ENCODE measurements at regions not wholly inside any gene's neighbourhood (a gene's known extent, or its start where the extent isn't known, plus 50 kb on each side); places are given as distances from the start of the nearest gene placed in this dataset.

DNA sequence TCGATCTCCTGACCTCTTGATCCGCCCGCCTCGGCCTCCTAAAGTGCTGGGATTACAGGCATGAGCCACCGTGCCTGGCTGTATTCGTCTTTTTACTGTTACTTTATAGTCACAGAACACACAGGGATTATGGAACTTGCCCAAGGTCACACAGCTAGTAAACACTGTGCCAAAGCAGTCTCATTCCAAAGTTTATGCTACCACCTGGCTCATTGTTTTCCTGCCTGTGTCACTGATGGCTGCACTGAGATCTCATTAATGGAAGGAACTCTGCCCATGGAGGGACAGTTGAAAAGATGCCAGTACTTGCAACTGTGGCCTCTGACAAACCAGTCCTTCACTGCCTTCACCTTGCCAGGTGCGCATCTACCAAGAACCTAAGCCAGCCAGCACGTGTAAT lies 517.7 kb downstream of the BCOR start:
- Histone ChIP-seq H3K36me3 (ENCODE audit: control insufficient read depth in 3 of 3, insufficient read depth in 3 of 3, low read length in 3 of 3) (no peaks in the 10 kb centered on the region), H3K4me3 (ENCODE audit: low read length in 3 of 3) (no peak overlapping the region), H3K27ac (ENCODE audit: low read depth, low read length) (no peak overlapping the region), H3K27me3 (ENCODE audit: control insufficient read depth in 3 of 3, insufficient read depth in 3 of 3, low read length in 3 of 3) (peaks cover 0 to 6% (median 3%) of the 10 kb centered on the region in 3 donors), H3K9me3 (ENCODE audit: control insufficient read depth in 3 of 3, low read length in 3 of 3) (peaks cover 0 to 4% (median 0%) of the 10 kb centered on the region in 3 donors), H3K9ac (ENCODE audit: low read depth in 1 of 3, low read length in 3 of 3) (no peak overlapping the region), H3K4me1 (ENCODE audit: control insufficient read depth in 3 of 3, insufficient read depth in 3 of 3, low read length in 3 of 3) (no peaks in the 10 kb centered on the region)

DNA sequence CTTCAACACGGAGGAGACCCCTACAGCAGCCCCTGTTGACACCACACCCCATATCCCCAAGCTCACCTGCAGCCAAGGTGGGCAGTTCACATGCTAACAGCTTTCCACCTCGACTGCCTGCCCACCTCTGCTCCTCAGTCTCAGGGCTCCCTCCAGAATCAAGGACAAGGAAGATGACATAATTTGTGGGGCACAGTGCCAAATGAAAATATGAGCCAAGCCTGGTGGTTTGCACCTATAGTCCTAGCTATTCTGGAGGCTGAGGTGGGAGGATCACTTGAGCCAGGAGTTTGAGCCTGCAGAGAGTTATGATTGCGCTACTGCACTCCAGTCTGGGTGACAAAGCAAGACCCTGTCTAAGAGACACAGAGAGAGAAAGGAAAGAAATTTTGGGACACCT lies 516.3 kb downstream of the BCOR start:
- no peak overlapping the region for H3K9ac ChIP-seq (ENCODE audit: low read depth in 1 of 3, low read length in 3 of 3)
- peaks cover 0 to 4% (median 0%) of the 10 kb centered on the region in 3 donors for H3K9me3 ChIP-seq (ENCODE audit: control insufficient read depth in 3 of 3, low read length in 3 of 3)
- H3K27me3 ChIP-seq (ENCODE audit: control insufficient read depth in 3 of 3, insufficient read depth in 3 of 3, low read length in 3 of 3) = peaks cover 0 to 6% (median 0%) of the 10 kb centered on the region in 3 donors
- no peaks in the 10 kb centered on the region for H3K4me1 ChIP-seq (ENCODE audit: control insufficient read depth in 3 of 3, insufficient read depth in 3 of 3, low read length in 3 of 3)
- H3K4me3 ChIP-seq (ENCODE audit: low read length in 3 of 3) = no peak overlapping the region
- no peaks in the 10 kb centered on the region for H3K36me3 ChIP-seq (ENCODE audit: control insufficient read depth in 3 of 3, insufficient read depth in 3 of 3, low read length in 3 of 3)
- H3K27ac ChIP-seq (ENCODE audit: low read depth, low read length) = no peak overlapping the region

DNA sequence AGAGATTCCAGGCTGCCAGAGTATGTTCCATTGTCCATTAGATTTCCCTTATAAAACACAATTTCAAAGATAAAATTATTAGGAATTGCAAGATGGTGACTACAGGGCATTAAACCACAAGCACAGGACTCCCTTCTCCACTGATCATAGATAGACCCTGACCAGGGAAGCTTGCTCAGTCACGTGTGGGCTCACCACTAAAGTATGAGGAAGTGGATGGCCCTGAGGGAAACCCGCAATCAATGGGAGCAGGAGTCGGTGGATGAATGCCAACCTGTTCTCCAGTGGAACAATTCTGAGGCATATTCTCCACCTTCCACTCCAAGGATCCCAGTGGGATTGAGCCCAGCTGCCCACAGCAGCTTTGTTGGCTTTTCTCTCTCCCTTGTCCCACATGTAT lies 515.7 kb downstream of the BCOR start:
- H3K27me3 ChIP-seq (ENCODE audit: control insufficient read depth in 3 of 3, insufficient read depth in 3 of 3, low read length in 3 of 3) = peaks cover 0 to 6% (median 0%) of the 10 kb centered on the region in 3 donors
- H3K9me3 ChIP-seq (ENCODE audit: control insufficient read depth in 3 of 3, low read length in 3 of 3) = peaks cover 0 to 4% (median 0%) of the 10 kb centered on the region in 3 donors
- H3K4me1 ChIP-seq (ENCODE audit: control insufficient read depth in 3 of 3, insufficient read depth in 3 of 3, low read length in 3 of 3) = no peaks in the 10 kb centered on the region
- no peak overlapping the region for H3K4me3 ChIP-seq (ENCODE audit: low read length in 3 of 3)
- H3K36me3 ChIP-seq (ENCODE audit: control insufficient read depth in 3 of 3, insufficient read depth in 3 of 3, low read length in 3 of 3) = no peaks in the 10 kb centered on the region
- H3K9ac ChIP-seq (ENCODE audit: low read depth in 1 of 3, low read length in 3 of 3) = no peak overlapping the region
- H3K27ac ChIP-seq (ENCODE audit: low read depth, low read length) = no peak overlapping the region

DNA sequence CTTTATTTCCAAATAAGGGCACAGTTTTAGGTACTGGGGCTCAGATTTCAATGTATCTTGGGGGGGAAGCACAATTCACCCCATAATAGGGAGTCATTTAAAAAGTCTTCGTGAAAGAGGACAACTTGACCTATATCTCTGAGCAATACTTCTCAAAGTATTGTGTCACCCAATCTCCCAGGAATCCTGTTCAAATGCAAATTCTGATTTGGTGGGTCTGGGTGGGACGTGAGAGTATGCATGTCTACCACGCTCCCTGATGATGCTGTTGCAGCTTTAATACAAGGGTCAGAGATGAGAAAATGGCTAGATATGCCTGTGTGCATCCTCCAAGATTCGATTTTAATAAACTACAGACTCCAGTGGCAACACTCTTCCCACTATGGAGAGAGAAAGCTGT lies 514.8 kb downstream of the BCOR start:
- H3K9me3 ChIP-seq (ENCODE audit: control insufficient read depth in 3 of 3, low read length in 3 of 3) = peaks cover 0 to 4% (median 0%) of the 10 kb centered on the region in 3 donors
- no peak overlapping the region for H3K4me3 ChIP-seq (ENCODE audit: low read length in 3 of 3)
- H3K36me3 ChIP-seq (ENCODE audit: control insufficient read depth in 3 of 3, insufficient read depth in 3 of 3, low read length in 3 of 3) = no peaks in the 10 kb centered on the region
- no peak overlapping the region for H3K27ac ChIP-seq (ENCODE audit: low read depth, low read length)
- H3K9ac ChIP-seq (ENCODE audit: low read depth in 1 of 3, low read length in 3 of 3) = no peak overlapping the region
- peaks cover 0 to 9% (median 0%) of the 10 kb centered on the region in 3 donors for H3K27me3 ChIP-seq (ENCODE audit: control insufficient read depth in 3 of 3, insufficient read depth in 3 of 3, low read length in 3 of 3)
- no peaks in the 10 kb centered on the region for H3K4me1 ChIP-seq (ENCODE audit: control insufficient read depth in 3 of 3, insufficient read depth in 3 of 3, low read length in 3 of 3)

DNA sequence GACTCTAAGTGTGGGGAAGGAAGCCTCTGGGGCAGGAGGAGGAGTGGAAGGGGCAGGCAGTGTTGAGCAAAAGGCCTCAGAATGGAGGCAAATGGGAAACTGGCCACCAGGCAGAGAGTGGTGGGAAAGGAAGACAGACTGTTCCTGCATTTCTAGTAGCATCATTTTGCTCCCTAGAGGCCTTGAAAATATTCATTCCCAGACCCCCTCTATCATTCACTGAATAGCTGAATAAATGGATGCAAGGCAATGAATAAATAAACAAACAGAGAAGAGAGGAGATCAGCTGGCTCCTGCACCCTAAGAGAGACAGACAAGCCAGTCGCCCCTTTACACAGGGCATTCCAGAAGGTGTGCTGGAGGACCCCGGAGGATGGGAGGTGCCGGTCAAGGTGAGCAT lies 511.9 kb downstream of the BCOR start:
- Histone ChIP-seq H3K9me3 (ENCODE audit: control insufficient read depth in 3 of 3, low read length in 3 of 3) (peaks cover 0 to 4% (median 0%) of the 10 kb centered on the region in 3 donors), H3K4me3 (ENCODE audit: low read length in 3 of 3) (no peak overlapping the region), H3K4me1 (ENCODE audit: control insufficient read depth in 3 of 3, insufficient read depth in 3 of 3, low read length in 3 of 3) (no peaks in the 10 kb centered on the region), H3K27me3 (ENCODE audit: control insufficient read depth in 3 of 3, insufficient read depth in 3 of 3, low read length in 3 of 3) (peaks cover 0 to 10% (median 0%) of the 10 kb centered on the region in 3 donors), H3K36me3 (ENCODE audit: control insufficient read depth in 3 of 3, insufficient read depth in 3 of 3, low read length in 3 of 3) (no peaks in the 10 kb centered on the region), H3K9ac (ENCODE audit: low read depth in 1 of 3, low read length in 3 of 3) (no peak overlapping the region), H3K27ac (ENCODE audit: low read depth, low read length) (no peak overlapping the region)

DNA sequence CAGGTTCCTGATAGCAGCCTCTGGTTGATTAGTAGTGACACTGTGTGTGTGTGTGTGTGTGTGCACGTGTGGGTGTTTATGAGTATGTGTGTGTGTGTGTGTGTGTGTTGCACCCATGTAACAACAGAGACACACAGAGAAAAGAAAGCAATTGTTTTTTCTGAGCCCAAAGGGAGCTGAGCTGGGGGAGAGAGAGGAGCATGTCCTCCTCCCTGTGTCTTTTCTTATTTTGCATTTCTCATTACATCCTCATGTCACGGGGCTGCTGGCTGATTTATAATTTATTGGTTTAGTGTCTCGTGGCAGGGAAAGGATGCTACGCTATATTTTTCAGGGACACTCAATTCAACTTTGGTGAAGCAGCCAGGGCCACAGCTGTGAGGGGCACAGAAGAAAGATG lies 511.4 kb downstream of the BCOR start:
- Histone ChIP-seq H3K36me3 (ENCODE audit: control insufficient read depth in 3 of 3, insufficient read depth in 3 of 3, low read length in 3 of 3) (no peaks in the 10 kb centered on the region), H3K27me3 (ENCODE audit: control insufficient read depth in 3 of 3, insufficient read depth in 3 of 3, low read length in 3 of 3) (peaks cover 0 to 8% (median 0%) of the 10 kb centered on the region in 3 donors), H3K4me1 (ENCODE audit: control insufficient read depth in 3 of 3, insufficient read depth in 3 of 3, low read length in 3 of 3) (no peaks in the 10 kb centered on the region), H3K9me3 (ENCODE audit: control insufficient read depth in 3 of 3, low read length in 3 of 3) (peaks cover 0 to 4% (median 0%) of the 10 kb centered on the region in 3 donors), H3K27ac (ENCODE audit: low read depth, low read length) (no peak overlapping the region), H3K4me3 (ENCODE audit: low read length in 3 of 3) (no peak overlapping the region), H3K9ac (ENCODE audit: low read depth in 1 of 3, low read length in 3 of 3) (no peak overlapping the region)

DNA sequence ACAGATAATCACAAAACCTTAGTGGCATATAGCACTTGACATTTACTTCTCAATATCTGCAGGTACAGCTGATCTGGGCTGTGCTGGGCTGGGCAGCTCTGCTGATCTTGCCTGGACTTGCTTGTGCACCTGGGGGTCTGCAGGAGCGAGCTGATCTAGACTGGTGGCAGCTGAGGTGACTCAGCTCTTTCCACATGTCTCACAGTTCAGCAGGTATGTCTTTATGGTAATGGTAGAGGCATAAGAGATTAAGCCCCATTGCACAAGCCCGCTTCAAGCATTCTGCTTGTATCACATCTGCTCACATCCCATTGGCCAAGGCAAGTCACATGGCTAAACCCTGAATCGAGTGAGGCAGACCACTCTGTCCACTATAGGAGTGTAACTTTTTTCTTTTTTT lies 506.7 kb downstream of the BCOR start:
- H3K4me1 ChIP-seq (ENCODE audit: control insufficient read depth in 3 of 3, insufficient read depth in 3 of 3, low read length in 3 of 3) = peaks cover 0 to 2% (median 0%) of the 10 kb centered on the region in 3 donors

DNA sequence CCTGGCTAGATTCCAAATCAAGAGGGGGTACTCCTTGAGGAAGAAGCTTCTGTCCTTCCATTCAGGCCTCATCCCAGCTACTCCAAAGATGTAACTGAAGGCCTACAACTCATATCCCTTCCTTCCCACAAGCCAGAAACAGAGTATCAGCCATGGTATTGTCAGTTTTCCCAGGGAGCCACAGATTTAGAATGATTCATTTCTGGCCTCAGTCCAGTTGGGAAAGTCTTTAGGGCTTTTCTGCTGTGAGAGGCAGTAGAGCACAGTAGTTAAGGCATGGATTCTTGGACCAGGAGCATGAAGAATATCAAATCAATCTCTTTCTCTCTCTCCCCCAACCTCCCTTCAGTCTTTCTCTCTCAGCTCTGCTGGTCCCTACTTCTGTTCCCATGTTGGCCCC lies 505.0 kb downstream of the BCOR start:
- H3K4me3 ChIP-seq (ENCODE audit: low read length in 3 of 3) = no peak overlapping the region
- H3K4me1 ChIP-seq (ENCODE audit: control insufficient read depth in 3 of 3, insufficient read depth in 3 of 3, low read length in 3 of 3) = peaks cover 0 to 2% (median 0%) of the 10 kb centered on the region in 3 donors
- no peak overlapping the region for H3K9ac ChIP-seq (ENCODE audit: low read depth in 1 of 3, low read length in 3 of 3)
- no peaks in the 10 kb centered on the region for H3K9me3 ChIP-seq (ENCODE audit: control insufficient read depth in 3 of 3, low read length in 3 of 3)
- peaks cover 0 to 3% (median 0%) of the 10 kb centered on the region in 3 donors for H3K27me3 ChIP-seq (ENCODE audit: control insufficient read depth in 3 of 3, insufficient read depth in 3 of 3, low read length in 3 of 3)
- no peaks in the 10 kb centered on the region for H3K36me3 ChIP-seq (ENCODE audit: control insufficient read depth in 3 of 3, insufficient read depth in 3 of 3, low read length in 3 of 3)
- no peak overlapping the region for H3K27ac ChIP-seq (ENCODE audit: low read depth, low read length)

More for the DNA sequence above, 506.7 kb downstream of the BCOR start:
- H3K4me3 ChIP-seq (ENCODE audit: low read length in 3 of 3) = no peak overlapping the region
- no peaks in the 10 kb centered on the region for H3K36me3 ChIP-seq (ENCODE audit: control insufficient read depth in 3 of 3, insufficient read depth in 3 of 3, low read length in 3 of 3)
- no peak overlapping the region for H3K27ac ChIP-seq (ENCODE audit: low read depth, low read length)
- no peaks in the 10 kb centered on the region for H3K9me3 ChIP-seq (ENCODE audit: control insufficient read depth in 3 of 3, low read length in 3 of 3)
- no peak overlapping the region for H3K9ac ChIP-seq (ENCODE audit: low read depth in 1 of 3, low read length in 3 of 3)
- peaks cover 0 to 5% (median 0%) of the 10 kb centered on the region in 3 donors for H3K27me3 ChIP-seq (ENCODE audit: control insufficient read depth in 3 of 3, insufficient read depth in 3 of 3, low read length in 3 of 3)

DNA sequence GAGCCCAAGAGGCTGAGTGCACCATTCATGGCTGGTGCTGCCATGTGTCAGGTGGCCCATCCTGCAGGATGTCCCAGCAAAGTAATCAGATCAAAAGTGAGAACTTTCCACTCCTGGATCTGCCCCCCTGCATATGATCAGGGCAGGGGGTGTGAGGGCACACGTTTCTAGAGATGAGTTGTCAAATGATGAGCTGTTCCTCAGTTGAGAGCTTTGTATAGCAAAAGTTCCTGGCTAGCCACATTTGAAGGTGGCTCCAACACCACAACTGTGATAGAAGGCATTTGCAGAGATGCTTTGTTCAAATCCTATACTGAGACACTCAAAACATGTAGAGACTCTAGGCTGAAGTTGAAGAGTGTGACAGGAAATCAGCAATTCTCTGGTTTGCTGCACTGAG lies 501.8 kb downstream of the BCOR start:
- H3K9me3 ChIP-seq (ENCODE audit: control insufficient read depth in 3 of 3, low read length in 3 of 3) = no peaks in the 10 kb centered on the region
- H3K4me3 ChIP-seq (ENCODE audit: low read length in 3 of 3) = no peak overlapping the region
- no peak overlapping the region for H3K9ac ChIP-seq (ENCODE audit: low read depth in 1 of 3, low read length in 3 of 3)
- no peaks in the 10 kb centered on the region for H3K36me3 ChIP-seq (ENCODE audit: control insufficient read depth in 3 of 3, insufficient read depth in 3 of 3, low read length in 3 of 3)
- H3K4me1 ChIP-seq (ENCODE audit: control insufficient read depth in 3 of 3, insufficient read depth in 3 of 3, low read length in 3 of 3) = peaks cover 2 to 3% (median 2%) of the 10 kb centered on the region in 3 donors
- no peak overlapping the region for H3K27ac ChIP-seq (ENCODE audit: low read depth, low read length)
- H3K27me3 ChIP-seq (ENCODE audit: control insufficient read depth in 3 of 3, insufficient read depth in 3 of 3, low read length in 3 of 3) = no peaks in the 10 kb centered on the region

DNA sequence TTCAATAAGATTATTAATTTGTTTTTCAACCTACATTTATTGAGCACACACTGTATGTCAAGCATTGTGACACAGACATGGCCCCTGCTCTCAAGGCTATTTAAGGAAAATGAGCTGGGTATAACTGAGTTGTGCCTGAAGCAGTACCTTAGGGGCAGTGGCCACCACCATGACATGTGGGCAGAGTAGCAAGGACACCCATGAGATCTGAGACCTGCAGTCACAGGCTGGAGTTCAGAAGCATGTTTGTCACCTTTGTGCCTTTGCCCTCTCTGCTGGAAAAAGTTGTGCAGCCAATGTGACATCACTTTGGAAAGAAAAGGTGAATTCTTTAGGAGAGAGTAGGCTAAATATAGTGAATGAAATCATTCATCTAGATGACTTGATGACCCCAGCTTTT lies 501.3 kb downstream of the BCOR start:
- Histone ChIP-seq H3K36me3 (ENCODE audit: control insufficient read depth in 3 of 3, insufficient read depth in 3 of 3, low read length in 3 of 3) (no peaks in the 10 kb centered on the region), H3K4me3 (ENCODE audit: low read length in 3 of 3) (no peak overlapping the region), H3K4me1 (ENCODE audit: control insufficient read depth in 3 of 3, insufficient read depth in 3 of 3, low read length in 3 of 3) (peaks cover 2 to 3% (median 2%) of the 10 kb centered on the region in 3 donors), H3K27me3 (ENCODE audit: control insufficient read depth in 3 of 3, insufficient read depth in 3 of 3, low read length in 3 of 3) (no peaks in the 10 kb centered on the region), H3K9me3 (ENCODE audit: control insufficient read depth in 3 of 3, low read length in 3 of 3) (no peaks in the 10 kb centered on the region), H3K27ac (ENCODE audit: low read depth, low read length) (no peak overlapping the region), H3K9ac (ENCODE audit: low read depth in 1 of 3, low read length in 3 of 3) (no peak overlapping the region)

All from skeletal muscle tissue (tissue), 3 donors.